ENCODE measurements at regions not wholly inside any gene's neighbourhood (a gene's known extent, or its start where the extent isn't known, plus 50 kb on each side); places are given as distances from the start of the nearest gene placed in this dataset.

DNA sequence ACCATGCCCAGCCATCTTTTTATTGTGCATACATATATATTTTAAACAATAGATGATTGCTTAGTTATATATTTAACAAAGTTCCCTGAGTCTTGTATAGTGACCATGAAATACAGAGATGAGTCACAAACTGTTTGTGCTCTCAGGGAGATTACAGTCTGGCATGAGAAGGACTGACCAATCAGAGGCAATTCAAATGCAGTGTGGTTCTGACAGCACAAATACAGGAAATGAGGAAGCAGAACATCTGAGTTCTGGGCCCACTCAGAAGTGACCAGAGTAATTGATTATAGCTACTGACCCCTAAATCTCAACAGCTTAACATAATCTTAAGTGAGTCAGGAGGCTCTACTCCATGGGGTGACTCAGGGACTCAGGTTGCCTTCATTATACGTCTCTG lies 534.5 kb downstream of the OMA1 start:
- Histone ChIP-seq H3K36me3 (ENCODE audit: control insufficient read depth, insufficient read depth, low read length) (no peaks in the 10 kb centered on the region), H3K4me1 (ENCODE audit: control insufficient read depth, insufficient read depth, low read length) (no peaks in the 10 kb centered on the region), H3K9ac (ENCODE audit: low read length) (no peak overlapping the region), H3K4me3 (ENCODE audit: low read length) (no peak overlapping the region), H3K27ac (ENCODE audit: low read depth, low read length) (no peak overlapping the region), H3K27me3 (ENCODE audit: control insufficient read depth, insufficient read depth, low read length) (no peaks in the 10 kb centered on the region)

DNA sequence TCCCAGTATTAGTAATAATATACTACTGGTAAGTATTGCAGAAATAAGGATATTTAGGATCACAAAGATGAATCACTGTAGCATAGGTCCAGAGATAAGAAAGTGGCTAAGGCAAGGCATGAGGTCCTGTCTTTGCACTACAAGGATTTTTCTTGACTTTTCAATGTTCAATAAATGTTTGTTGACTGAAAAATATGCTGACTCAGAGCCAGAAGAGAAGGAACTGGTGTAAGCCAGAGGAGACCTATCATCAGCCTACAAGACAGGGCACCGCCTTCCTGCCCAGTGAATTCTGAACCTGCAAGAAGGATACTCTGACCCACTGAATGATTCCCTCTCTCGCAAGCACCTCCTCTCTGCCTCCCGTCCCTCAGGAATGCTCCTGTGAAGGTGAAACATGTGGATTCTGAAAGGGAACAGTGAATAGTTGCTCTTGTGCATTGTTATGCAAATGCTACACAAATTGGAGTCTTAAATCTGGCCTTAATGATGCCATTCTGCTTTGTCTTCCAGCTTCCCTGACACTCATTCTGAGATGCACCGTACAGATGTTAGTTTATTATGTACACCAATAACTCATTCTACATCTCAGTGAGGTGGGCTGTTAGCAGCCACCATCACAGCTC lies 540.0 kb downstream of the OMA1 start:
- Histone ChIP-seq H3K27ac (ENCODE audit: low read depth, low read length) (no peak overlapping the region), H3K27me3 (ENCODE audit: control insufficient read depth, insufficient read depth, low read length) (no peaks in the 10 kb centered on the region), H3K4me3 (ENCODE audit: low read length) (no peak overlapping the region), H3K36me3 (ENCODE audit: control insufficient read depth, insufficient read depth, low read length) (no peaks in the 10 kb centered on the region), H3K4me1 (ENCODE audit: control insufficient read depth, insufficient read depth, low read length) (no peaks in the 10 kb centered on the region), H3K9ac (ENCODE audit: low read length) (no peak overlapping the region)

DNA sequence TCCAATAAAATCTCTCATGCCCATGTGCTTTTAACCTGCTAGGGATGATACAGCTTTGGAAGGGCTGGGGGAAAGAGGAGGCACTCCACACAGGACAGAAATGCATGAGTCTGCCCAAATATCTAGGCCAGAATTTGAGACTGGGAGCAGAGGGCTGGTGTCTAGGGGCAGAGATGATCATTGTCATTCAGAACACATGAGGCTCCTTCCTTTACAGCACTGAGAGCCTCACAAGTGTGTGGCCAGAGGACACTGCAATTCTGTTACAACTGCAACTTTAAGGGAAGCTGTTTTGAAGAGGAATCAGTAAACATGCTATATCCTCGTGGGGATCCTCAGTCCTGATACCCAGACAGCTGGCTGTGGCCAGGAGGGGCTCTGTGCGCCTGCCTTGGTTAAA lies 541.3 kb downstream of the OMA1 start:
- H3K27ac ChIP-seq (ENCODE audit: low read depth, low read length), result no peak overlapping the region
- H3K4me1 ChIP-seq (ENCODE audit: control insufficient read depth, insufficient read depth, low read length), result no peaks in the 10 kb centered on the region

DNA sequence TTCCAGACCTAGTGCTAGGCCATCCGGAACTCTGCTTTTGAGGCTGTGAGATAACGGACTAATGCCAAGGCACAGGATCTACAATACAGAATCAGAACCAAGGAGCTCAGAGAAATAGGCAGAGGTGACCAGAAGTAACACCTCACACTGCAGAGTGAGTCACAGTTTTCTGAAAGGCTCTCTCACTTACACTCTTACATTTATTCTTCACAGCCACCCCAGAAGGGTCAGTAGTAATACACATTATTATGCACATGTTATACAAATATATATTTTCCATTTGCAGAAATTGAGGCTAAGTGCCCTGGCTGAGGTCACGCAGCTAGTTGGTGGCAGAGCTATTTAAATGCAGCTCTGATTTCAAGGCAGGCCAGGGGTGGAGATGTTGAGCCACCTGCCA lies 542.5 kb downstream of the OMA1 start:
- Histone ChIP-seq H3K36me3 (ENCODE audit: control insufficient read depth, insufficient read depth, low read length) (no peaks in the 10 kb centered on the region), H3K27ac (ENCODE audit: low read depth, low read length) (no peak overlapping the region), H3K4me1 (ENCODE audit: control insufficient read depth, insufficient read depth, low read length) (no peaks in the 10 kb centered on the region), H3K9ac (ENCODE audit: low read length) (no peak overlapping the region), H3K4me3 (ENCODE audit: low read length) (no peak overlapping the region), H3K27me3 (ENCODE audit: control insufficient read depth, insufficient read depth, low read length) (no peaks in the 10 kb centered on the region)

More for the DNA sequence above, 541.3 kb downstream of the OMA1 start:
- H3K4me3 ChIP-seq (ENCODE audit: low read length), result no peak overlapping the region
- no peaks in the 10 kb centered on the region for H3K36me3 ChIP-seq (ENCODE audit: control insufficient read depth, insufficient read depth, low read length)
- H3K27me3 ChIP-seq (ENCODE audit: control insufficient read depth, insufficient read depth, low read length), result no peaks in the 10 kb centered on the region
- no peak overlapping the region for H3K9ac ChIP-seq (ENCODE audit: low read length)

DNA sequence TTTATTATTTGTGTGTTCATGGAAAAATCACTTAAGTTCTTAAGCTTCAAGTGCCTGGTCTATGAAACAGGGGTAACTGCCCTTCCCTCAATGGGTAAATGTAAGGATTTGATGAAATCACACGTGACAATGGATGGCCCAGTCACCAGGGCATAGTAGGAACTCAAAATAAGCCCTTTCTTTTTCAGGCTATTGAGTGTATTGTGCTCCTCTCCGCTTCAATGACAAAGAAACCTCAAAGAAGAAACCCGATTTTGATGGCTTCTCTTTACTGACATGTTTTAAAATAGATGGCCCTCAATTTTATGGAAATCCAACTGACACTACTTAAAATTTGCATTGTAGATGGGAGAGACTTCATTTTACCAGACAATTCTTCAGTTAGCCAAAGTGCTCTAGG lies 543.5 kb downstream of the OMA1 start:
- H3K4me1 ChIP-seq (ENCODE audit: control insufficient read depth, insufficient read depth, low read length), result no peaks in the 10 kb centered on the region
- no peak overlapping the region for H3K9ac ChIP-seq (ENCODE audit: low read length)
- H3K27ac ChIP-seq (ENCODE audit: low read depth, low read length), result no peak overlapping the region
- H3K27me3 ChIP-seq (ENCODE audit: control insufficient read depth, insufficient read depth, low read length), result no peaks in the 10 kb centered on the region
- no peaks in the 10 kb centered on the region for H3K36me3 ChIP-seq (ENCODE audit: control insufficient read depth, insufficient read depth, low read length)
- no peak overlapping the region for H3K4me3 ChIP-seq (ENCODE audit: low read length)

DNA sequence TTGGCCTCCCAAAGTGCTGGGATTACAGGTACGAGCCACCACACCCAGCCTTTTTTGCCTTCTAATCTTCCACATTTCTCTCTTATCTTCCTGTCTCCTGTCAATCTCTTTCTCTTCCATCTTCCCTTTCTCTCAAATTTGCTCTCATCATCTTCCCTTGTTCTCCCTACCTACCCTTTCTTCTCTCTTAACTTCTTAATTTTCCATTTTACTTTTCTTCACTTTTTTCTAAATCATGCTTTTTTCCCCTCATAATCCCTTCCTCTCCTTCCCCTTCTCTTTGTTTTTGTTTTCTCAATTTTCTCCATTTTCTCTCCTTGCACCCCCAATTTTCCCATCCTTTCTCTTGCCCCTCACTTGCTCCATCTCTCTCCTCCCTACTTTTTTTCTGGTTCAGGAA lies 545.7 kb downstream of the OMA1 start:
- no peaks in the 10 kb centered on the region for H3K36me3 ChIP-seq (ENCODE audit: control insufficient read depth, insufficient read depth, low read length)
- H3K27ac ChIP-seq (ENCODE audit: low read depth, low read length), result no peak overlapping the region
- no peak overlapping the region for H3K4me3 ChIP-seq (ENCODE audit: low read length)
- H3K9ac ChIP-seq (ENCODE audit: low read length), result no peak overlapping the region
- no peaks in the 10 kb centered on the region for H3K27me3 ChIP-seq (ENCODE audit: control insufficient read depth, insufficient read depth, low read length)
- H3K4me1 ChIP-seq (ENCODE audit: control insufficient read depth, insufficient read depth, low read length), result no peaks in the 10 kb centered on the region

DNA sequence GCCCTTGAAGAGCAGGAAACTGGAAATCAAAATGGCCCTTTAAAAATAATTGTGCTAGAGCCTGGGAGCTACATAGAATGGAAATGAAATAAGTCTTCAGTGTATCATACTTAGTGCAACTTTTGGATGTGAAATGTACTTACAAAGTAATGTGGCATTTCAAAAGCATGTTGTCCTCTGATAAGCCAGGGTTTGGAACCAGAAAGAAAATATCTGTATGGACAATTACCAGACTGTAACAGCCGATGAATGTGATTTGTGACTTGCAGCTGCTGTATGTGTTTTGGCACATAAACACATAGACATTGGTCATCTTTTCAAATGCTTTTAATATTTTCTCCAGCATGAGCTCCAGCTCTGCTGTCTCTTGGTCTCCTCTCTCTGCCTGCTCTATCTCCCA lies 546.4 kb downstream of the OMA1 start:
- no peak overlapping the region for H3K4me3 ChIP-seq (ENCODE audit: low read length)
- no peak overlapping the region for H3K27ac ChIP-seq (ENCODE audit: low read depth, low read length)
- no peaks in the 10 kb centered on the region for H3K36me3 ChIP-seq (ENCODE audit: control insufficient read depth, insufficient read depth, low read length)
- no peaks in the 10 kb centered on the region for H3K27me3 ChIP-seq (ENCODE audit: control insufficient read depth, insufficient read depth, low read length)
- no peaks in the 10 kb centered on the region for H3K4me1 ChIP-seq (ENCODE audit: control insufficient read depth, insufficient read depth, low read length)
- no peak overlapping the region for H3K9ac ChIP-seq (ENCODE audit: low read length)

DNA sequence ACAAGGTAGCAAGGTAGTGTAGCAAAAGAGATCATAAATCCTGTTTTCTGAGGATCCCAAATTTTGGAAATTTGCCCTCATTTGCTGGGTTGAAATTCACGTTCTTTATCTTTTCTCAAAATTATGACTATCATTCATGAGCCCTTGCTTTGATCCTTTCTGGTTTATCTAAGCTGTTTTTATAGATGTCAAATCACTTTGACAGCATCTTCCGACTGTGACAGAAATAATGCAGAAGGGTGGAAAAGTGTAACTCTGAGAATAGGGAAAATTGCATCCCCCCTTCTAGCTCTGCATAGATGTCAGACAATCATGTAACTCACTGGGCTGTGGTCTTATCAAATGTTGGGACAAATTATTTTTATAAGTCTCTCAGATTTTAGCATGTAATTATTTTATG lies 550.1 kb downstream of the OMA1 start:
- Histone ChIP-seq H3K9ac (ENCODE audit: low read length) (no peak overlapping the region), H3K4me1 (ENCODE audit: control insufficient read depth, insufficient read depth, low read length) (no peaks in the 10 kb centered on the region), H3K36me3 (ENCODE audit: control insufficient read depth, insufficient read depth, low read length) (no peaks in the 10 kb centered on the region)

DNA sequence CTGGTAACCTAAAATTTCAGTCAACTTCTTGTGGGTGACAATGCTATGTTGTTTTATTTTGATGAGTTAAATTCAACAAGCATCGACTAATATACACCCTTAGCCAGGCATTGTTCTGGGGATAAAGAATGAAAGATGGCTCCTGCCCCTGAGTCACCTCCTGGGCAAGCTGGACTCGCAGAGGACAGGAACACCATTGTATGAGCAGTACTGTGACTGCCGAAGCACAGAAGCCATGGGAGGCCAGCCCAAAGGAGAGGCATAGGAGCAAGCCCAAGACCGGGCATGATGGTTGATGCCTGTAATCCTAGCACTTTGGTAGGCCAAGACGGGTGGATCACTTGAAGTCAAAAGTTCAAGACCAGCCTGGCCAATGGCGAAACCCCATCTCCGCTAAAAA lies 555.2 kb downstream of the OMA1 start:
- Histone ChIP-seq H3K9ac (ENCODE audit: low read length) (no peak overlapping the region), H3K27me3 (ENCODE audit: control insufficient read depth, insufficient read depth, low read length) (no peaks in the 10 kb centered on the region), H3K4me3 (ENCODE audit: low read length) (no peak overlapping the region), H3K27ac (ENCODE audit: low read depth, low read length) (no peak overlapping the region), H3K4me1 (ENCODE audit: control insufficient read depth, insufficient read depth, low read length) (no peaks in the 10 kb centered on the region), H3K36me3 (ENCODE audit: control insufficient read depth, insufficient read depth, low read length) (no peaks in the 10 kb centered on the region)

More for the DNA sequence above, 550.1 kb downstream of the OMA1 start:
- Histone ChIP-seq H3K4me3 (ENCODE audit: low read length) (no peak overlapping the region), H3K27ac (ENCODE audit: low read depth, low read length) (no peak overlapping the region), H3K27me3 (ENCODE audit: control insufficient read depth, insufficient read depth, low read length) (no peaks in the 10 kb centered on the region)

DNA sequence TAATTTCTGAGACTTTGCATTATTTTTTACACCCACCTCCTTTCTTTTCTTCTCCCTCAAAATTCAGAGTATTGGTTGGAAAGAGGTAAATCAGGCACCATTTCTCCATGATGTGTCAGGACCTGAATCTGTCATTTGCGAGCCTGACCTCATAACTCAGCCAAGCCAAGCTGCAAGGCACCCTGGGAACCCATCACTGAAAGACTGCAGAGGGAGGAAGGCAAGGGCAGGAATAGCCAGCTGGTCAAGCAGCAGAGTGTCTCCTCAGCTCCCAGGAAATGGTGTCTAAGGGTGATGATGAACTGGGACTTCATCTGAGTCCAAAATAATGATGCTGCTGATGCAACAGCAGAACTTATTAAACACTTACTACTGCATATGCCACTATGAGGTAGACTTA lies 556.6 kb downstream of the OMA1 start:
- H3K36me3 ChIP-seq (ENCODE audit: control insufficient read depth, insufficient read depth, low read length), result no peaks in the 10 kb centered on the region
- H3K4me1 ChIP-seq (ENCODE audit: control insufficient read depth, insufficient read depth, low read length), result no peaks in the 10 kb centered on the region

DNA sequence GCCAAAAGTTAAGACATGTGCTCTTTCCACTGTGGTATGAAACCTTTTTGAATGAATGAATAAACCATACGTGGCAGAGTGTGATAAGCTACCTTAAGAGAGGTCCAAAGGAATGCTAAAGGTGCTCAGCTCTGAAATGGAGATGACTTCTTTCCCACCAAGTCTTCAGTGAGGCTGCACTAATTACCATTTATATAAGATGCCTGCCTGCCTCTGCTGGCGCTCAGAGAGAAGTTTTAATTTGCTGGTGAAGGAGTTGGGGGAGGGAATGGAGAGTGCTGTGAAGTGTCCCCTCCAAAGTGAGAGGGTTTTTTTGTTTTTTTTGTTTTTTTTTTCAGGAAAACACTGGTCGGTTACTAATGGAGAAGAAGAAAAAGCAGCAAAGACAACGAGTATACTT lies 559.0 kb downstream of the OMA1 start:
- Histone ChIP-seq H3K9ac (ENCODE audit: low read length) (no peak overlapping the region), H3K27ac (ENCODE audit: low read depth, low read length) (no peak overlapping the region), H3K27me3 (ENCODE audit: control insufficient read depth, insufficient read depth, low read length) (no peaks in the 10 kb centered on the region), H3K4me3 (ENCODE audit: low read length) (no peak overlapping the region), H3K36me3 (ENCODE audit: control insufficient read depth, insufficient read depth, low read length) (no peaks in the 10 kb centered on the region), H3K4me1 (ENCODE audit: control insufficient read depth, insufficient read depth, low read length) (no peaks in the 10 kb centered on the region)

More for the DNA sequence above, 556.6 kb downstream of the OMA1 start:
- Histone ChIP-seq H3K4me3 (ENCODE audit: low read length) (no peak overlapping the region), H3K27ac (ENCODE audit: low read depth, low read length) (no peak overlapping the region), H3K27me3 (ENCODE audit: control insufficient read depth, insufficient read depth, low read length) (no peaks in the 10 kb centered on the region), H3K9ac (ENCODE audit: low read length) (no peak overlapping the region)

DNA sequence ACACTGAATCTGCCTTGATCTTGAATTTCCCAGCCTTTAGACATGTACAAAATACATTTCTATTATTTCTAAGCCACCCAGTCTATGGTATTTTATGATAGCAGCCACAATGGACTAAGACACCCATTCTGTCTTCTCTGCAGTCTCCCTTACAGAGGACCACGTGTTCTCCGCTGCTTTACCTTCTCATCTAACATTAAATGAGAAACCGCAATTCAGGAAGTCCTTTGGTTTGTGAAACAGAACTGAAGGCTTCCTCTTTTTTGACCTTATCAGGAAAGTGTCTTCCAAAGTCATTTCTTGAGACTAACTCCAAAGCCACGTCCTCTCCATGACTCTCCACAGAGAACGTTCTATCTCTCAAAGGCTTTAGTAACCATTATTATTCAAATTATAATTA lies 560.1 kb downstream of the OMA1 start:
- Histone ChIP-seq H3K27me3 (ENCODE audit: control insufficient read depth, insufficient read depth, low read length) (no peaks in the 10 kb centered on the region), H3K4me3 (ENCODE audit: low read length) (no peak overlapping the region), H3K27ac (ENCODE audit: low read depth, low read length) (no peak overlapping the region), H3K4me1 (ENCODE audit: control insufficient read depth, insufficient read depth, low read length) (no peaks in the 10 kb centered on the region), H3K36me3 (ENCODE audit: control insufficient read depth, insufficient read depth, low read length) (no peaks in the 10 kb centered on the region), H3K9ac (ENCODE audit: low read length) (no peak overlapping the region)

DNA sequence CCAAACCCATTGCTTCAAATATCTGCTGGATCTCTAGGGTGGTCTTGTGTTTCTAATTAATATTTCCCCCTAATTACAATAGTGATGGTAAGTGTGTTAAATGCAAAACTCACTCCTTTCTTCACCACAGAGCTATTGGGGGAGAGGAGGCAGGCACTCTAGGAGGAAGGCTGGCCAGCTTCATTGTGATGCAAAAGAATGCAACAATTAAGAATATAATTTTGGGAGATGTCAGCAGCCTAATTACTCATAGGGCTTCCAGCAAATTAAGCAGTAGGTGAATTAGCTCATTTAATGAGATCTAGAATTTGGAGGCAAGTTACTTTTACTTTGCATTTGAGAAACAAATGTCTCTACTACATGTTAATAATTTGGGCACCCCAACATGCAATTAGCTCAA lies 560.4 kb upstream of the DAB1 start:
- Histone ChIP-seq H3K27ac (ENCODE audit: low read depth, low read length) (no peak overlapping the region), H3K4me3 (ENCODE audit: low read length) (no peak overlapping the region), H3K36me3 (ENCODE audit: control insufficient read depth, insufficient read depth, low read length) (no peaks in the 10 kb centered on the region), H3K9ac (ENCODE audit: low read length) (no peak overlapping the region), H3K27me3 (ENCODE audit: control insufficient read depth, insufficient read depth, low read length) (no peaks in the 10 kb centered on the region), H3K4me1 (ENCODE audit: control insufficient read depth, insufficient read depth, low read length) (no peaks in the 10 kb centered on the region)

Measured in rectal smooth muscle tissue (tissue), 1 donor.